NCI-H1694 treated with DMSO at 0.1 percent for 48 hours (cell line): ENCODE measurements at regions not wholly inside any gene's neighbourhood (a gene's known extent, or its start where the extent isn't known, plus 50 kb on each side); places are given as distances from the start of the nearest gene placed in this dataset.

ENCODE experiments used
- DNase-seq: peaks from one replicate; lab custom pipeline; 2025; lab: John Stamatoyannopoulos, UW

DNA sequence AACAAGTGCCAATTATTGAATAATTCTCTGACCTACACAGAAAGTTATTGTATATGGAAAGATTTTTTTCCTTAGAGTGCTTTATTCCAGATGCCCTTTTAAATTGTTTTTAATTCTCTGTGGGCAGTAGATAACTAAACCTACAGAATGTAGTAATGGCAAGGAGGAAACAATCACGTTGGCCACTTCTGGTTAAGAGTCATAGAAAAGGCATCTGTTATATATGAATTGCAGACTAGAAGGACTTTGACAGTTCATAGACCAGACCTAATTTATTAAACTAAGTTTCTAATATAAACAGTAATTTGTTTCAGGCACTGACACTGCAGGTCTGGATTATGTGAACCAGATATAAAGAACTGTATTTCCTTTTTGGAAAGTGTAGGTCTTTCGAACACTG, 607.5 kb downstream of the PLCL1 start:
- DNase-seq: no peak

DNA sequence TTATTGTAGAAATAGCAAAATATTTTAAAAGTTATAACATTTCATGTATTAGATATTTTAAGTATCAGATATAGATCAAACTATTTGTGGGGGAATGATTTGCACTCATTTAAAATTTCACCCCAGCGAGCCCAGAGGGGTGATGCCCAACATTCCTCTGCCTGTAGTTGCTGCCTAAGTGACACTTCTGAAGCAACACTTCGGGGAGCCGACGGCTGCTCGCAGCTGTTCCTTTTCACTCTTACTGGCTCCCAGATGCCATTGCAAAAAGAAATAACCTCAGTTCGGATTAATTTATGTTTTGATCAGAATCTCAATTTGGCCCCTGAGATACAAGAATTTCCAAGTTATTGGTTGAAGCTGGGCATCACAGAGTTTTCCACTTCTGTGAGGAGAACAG, 603.8 kb downstream of the PLCL1 start:
- no peak for DNase-seq

DNA sequence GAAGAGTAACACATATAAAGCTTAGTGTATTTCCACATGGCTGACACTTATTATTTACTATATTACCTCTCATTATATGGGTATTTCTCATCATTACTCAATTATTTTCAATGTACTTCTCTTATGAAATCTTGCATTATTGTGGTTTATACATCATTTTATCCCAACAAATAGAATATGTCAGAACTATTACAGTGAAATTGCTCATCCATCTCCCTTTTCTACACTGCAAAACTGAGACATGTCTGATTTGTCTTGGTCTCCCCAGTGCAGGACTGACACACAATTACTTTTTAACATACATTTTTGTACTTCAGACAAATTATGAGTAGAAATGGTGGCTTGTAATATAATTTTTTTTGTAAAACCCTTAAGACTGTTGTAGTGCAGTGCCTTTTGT, 600.9 kb downstream of the PLCL1 start:
- no peak for DNase-seq

DNA sequence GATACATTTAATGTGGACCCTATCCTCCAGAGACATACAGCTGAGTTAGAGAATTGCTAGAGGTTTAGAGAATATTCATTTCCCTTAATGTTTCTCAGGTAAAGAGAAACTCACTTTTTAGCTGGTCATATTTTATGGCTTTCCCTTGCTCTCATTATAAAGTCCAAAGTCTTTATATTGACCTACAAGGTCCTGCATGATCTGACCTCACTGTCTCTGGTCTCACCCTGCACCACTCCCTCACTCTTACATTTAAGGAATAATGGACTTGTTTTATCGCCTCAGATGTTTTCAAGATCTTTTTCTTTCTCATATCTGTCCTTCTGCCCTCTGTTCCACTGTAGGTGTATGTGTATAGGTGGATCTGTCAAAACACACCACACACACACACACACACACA, 597.3 kb downstream of the PLCL1 start:
- DNase-seq: no peak

DNA sequence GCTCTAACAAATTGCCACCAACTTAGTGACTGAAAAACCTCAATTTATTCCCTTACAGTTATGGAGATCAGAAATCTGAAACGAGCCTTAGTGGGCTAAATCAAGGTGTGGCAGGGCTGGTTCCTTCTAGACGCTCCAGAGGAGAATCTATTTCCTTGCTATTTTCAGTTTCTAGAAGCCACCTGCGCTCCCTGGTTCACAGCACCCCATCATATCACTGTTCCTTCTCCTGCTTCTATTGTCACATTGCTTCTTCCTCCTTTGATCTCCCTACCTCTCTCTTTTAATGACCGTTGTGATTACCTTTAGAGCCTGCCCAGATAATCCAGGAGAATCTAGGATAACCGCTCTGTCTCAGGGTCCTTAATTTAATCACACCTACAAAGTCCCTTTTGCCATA, 596.6 kb downstream of the PLCL1 start:
- DNase-seq: no peak

GRCh38 chr2:198394208-198394607, 589.8 kb downstream of the PLCL1 start:
- no peak for DNase-seq

DNA sequence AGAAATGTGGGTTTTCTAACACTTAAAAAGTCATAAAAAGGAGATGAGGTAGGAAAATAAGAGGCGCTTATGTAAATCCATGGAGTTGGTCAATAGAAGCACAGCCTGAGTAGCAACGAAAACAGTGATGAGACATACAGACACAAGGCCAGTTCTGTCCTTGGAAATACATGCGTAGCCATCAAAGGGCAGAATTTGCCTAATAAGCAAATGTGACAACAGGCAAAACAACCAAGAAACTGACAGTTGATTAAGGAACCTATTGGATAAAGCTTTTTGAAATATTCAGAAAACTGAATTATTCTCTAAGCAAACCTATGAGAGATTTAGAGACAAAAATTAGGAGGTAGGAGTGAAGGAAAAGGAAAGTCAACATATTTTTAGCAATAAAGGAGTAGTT, 586.3 kb downstream of the PLCL1 start:
- no peak for DNase-seq

GRCh38 chr2:198387677-198388076, 583.3 kb downstream of the PLCL1 start:
- no peak for DNase-seq

- no peak for DNase-seq
Measured at GRCh38 chr2:198385856-198386255, 581.5 kb downstream of the PLCL1 start.

DNA sequence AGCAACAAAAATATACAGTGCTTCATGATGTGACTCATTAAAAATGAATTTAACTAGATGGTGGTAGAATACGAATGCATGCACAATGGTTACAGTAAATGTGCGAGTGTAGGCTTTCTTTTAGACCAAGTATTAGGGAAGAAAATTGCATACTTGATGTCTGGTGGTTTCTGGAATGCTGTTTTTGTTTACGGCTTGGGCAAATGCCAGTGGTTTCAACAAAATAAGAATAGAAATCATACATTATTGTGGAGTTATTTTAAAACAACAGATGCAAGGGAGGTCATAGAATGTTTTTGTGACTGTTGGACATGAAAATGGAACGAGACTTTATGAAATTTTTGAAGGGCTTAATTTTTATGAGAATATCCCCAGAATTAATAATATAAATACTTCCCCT, 580.9 kb downstream of the PLCL1 start:
- DNase-seq: no peak

- DNase-seq: no peak
Measured at GRCh38 chr2:198383392-198383791, 579.0 kb downstream of the PLCL1 start.

DNA sequence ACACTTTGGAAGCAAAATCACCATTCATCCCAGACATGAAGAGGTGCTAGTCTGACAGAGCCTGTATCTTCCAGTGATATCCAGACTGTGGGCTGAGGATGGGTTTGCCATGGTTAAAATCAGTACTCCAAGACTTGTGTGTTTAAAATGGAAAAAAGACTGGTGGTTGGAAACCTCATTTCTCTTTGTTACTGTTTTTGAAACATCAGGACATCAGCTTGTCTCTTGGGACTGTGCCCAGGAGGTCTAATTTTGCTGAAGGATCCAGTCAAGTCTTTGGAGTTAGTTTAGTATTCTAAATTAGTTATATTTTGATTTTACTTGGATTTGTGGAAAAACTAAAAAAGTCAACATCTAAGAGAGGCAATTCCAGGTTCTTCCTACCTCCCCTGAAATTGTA, 578.4 kb downstream of the PLCL1 start:
- DNase-seq: no peak

GRCh38 chr2:198376677-198377076, 572.3 kb downstream of the PLCL1 start:
- no peak for DNase-seq

DNA sequence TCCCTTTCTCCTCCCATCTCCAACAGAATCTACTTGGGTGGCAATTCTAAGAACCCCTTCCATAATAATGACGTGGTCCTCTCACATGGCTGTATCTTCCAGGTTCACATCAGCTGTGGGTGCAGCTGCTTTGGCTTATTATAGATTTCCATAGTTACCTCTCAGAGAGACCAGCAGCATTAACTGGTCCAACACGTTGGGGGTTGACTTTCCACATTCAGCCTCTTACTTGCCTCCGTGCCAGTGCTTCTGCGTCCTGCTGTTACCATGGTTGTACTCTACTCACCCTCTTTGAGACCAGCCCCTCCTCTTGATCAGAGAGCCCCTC, 570.7 kb downstream of the PLCL1 start:
- no peak for DNase-seq

DNA sequence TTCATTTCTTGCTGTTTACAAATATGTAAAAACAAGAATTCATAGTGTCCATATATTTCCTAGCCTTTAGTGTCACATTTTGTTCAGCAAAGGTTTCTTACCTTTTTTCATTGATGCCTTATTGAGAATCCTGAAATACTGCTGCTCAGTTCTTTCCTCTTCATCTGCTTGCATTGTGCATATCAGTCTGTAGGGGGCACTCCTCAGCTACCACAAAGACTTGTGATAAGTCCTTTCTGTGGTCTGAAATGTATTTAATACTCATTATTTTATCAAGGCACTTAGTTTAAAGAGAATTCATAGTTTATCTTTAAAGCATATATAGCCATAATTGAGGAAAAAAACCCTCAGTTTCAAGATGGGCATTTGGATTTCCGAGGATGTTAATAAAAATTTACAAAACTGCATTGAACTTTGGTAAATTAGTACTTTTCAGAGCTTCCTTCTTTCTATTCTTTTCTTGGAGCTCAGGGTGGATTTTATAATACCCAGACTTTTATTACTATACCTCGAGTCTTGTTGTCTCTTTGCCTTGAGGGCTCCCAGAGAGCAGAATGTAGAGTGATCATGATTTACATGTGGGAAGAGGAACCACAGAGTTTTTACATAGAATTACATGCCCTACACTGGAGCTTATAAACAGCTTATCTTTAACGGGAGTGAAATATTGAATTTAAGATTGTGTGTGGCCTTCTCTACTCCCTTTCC, 570.1 kb downstream of the PLCL1 start:
- DNase-seq: peak; percentile 74

DNA sequence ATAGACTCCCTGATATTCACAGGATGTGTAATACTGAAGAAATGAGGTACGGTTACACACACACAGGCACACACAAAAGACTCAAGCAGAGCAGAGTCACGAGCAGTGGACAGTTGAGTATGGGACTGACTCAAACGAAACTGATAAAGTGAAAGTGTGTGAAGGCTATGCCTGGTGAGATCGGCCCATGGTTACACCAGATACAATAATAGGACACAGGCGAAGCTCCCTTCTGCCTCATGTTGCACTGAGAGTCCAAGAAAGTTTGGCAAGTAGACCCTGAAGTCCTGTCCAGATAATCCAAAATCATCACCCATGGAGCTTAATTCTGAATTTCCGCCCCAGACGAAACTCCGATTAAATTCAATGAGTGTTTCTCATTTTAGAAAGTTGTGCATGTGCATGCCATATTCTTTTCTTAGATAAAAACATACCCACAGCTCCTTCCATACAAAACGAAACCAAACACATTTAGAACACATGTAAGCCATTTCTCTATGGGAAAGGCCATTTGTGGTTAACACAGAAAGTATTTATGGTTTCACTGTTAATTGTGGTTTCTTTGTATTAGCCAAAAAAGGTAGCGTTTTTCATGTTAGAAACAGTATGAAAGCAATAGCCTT, 567.6 kb downstream of the PLCL1 start:
- DNase-seq: no peak

DNA sequence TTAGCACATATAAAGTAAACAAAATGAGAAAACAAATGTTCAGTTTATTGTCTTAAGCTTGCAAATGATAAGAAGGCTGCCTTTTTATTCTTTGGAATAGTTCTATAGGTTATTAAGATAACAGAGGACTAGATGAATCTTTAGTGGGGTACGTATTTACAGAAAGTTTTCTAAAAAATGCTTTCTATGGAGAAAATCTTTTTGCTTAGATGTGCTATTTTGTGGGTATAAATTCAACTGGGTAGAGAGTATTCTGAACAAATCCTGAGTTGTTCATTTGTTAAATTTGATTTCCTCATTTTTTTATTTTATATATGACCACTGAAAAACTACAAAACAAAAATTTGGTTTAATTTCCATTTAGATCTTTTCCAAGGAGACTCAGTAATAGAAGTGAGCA, 566.9 kb downstream of the PLCL1 start:
- DNase-seq: no peak

- DNase-seq: no peak
Measured at GRCh38 chr2:198368089-198368488, 563.7 kb downstream of the PLCL1 start.

DNA sequence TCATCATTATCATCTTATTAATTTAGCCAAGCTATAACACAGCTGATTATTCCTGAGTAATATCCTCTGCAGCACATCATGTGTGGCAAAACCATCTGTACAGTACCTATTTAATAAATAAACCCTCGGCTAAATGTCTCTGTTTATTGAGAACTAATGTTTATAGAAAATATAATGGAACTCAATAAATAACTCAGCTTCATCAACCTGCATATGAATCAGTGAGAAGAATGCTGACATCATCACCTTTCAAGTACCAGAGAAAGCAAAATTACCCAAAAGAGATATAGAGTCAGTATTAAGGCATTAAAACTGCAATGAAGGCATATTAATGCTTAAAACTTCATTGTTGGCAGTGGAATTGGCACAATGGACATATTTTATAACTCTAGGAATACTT, 558.3 kb downstream of the PLCL1 start:
- DNase-seq: peak; percentile 28

DNA sequence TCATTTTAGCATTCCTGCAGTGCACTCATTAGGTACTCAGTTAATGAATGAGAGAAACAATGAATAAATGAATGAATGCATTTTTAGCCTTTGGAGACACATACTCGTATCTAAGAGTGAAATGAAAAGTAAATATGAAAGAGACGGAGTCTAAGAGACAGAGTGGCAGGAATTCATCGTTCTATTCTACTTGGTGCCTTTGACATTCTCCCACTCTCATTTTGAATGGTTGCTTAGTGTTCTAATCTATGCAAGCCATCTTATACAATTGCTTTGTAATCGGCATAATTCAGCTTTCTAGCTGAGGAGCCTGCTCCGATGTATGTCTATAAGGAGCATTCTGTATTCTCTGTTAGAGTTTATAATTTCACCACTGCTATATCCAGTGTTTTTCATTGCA, 554.9 kb downstream of the PLCL1 start:
- no peak for DNase-seq

DNA sequence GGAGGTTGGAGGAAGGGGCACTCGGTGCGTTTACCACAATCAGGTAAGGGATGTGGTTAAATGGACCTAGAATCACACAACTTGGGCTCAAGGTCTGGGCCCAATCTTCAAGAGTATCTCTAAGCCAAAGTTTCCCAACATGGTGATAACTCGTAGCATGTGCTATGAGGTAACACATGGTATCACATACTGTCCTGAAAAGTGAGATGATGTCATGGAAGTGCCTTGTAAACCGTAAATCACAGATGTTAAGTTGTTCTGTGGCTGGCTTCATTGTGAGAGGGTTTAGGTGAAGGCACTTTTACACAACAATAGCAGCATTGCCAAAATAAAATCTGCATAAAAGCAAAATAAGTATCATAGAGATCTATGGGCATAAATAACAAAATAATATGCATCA, 551.8 kb downstream of the PLCL1 start:
- no peak for DNase-seq

DNA sequence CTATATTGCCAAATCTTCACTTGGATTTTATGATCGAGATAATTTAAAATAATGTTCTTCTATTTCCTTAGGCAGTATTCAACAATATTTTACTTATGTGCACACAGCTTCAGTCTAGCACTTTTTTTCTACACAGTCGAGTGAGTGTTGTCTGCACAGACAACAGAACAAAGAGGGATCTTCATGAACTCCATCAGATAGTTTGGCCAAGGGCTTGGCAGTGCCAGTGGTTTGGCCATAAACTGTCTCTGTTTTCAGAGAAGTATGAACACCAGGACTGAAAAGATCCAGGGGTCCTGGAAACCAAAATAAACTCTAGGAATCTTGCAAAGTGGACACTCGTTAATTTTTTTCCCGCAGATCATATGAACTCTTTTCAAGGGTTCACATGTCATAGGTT, 547.3 kb downstream of the PLCL1 start:
- DNase-seq: no peak

DNA sequence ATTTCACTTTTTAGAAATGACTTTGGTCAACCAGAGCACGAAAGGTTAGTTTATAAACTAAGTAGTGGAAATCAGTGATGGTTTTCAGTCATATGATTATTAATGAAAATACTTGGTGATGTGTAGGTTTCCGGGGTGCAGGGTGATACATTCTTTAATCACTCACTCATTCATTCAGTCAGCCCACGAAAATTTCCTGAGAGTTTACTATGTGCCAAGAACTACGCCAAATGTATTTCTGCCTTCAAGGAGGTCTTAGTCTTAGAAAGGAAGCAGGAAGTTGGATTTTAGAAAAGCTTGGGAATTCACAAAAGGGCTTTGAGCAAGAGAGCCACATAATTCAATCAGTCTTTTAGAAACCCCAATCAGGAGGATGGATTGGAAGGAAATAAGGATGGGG, 543.6 kb downstream of the PLCL1 start:
- no peak for DNase-seq

- DNase-seq: no peak
Measured at GRCh38 chr2:198347349-198347748, 543.0 kb downstream of the PLCL1 start.
